Stomach (tissue), 8 donors: ENCODE measurements at regions not wholly inside any gene's neighbourhood (a gene's known extent, or its start where the extent isn't known, plus 50 kb on each side); places are given as distances from the start of the nearest gene placed in this dataset.

Experiments
- DNase-seq, 2 donors: peaks; one replicate each; pipeline versions ENCODE4 v3.0.0 to v3.0.0-alpha.2; 2013 to 2019
- H3K27ac ChIP-seq, 5 donors: fragments of 200-600 bp in 4 of 5; sonication (generic) in 4 of 5; one replicate each; pipeline ENCODE4 v1.5.1; 2013 to 2019; ENCODE audit warnings: mild to moderate bottlenecking in 1 of 5, moderate library complexity in 1 of 5
- H3K27me3 ChIP-seq, 3 donors: fragments of 200-600 bp; sonication (generic); one replicate each; pipeline ENCODE4 v1.5.1; 2017 to 2019; ENCODE audit warnings: mixed run types in 1 of 3
- H3K36me3 ChIP-seq, 4 donors: fragments of 200-600 bp; sonication (generic); 1 replicate in 3 of 4; 2 replicates in 1 of 4; pipeline ENCODE4 v1.5.1; 2016 to 2019
- H3K4me1 ChIP-seq, 4 donors: fragments of 200-600 bp; sonication (generic); one replicate each; pipeline ENCODE4 v1.5.1; 2016 to 2019
- H3K4me3 ChIP-seq, 4 donors: fragments of 200-600 bp; sonication (generic) in 3 of 4; one replicate each; pipeline ENCODE4 v1.5.1; 2016 to 2019; ENCODE audit warnings: mild to moderate bottlenecking in 1 of 4
- H3K9me3 ChIP-seq, 4 donors: fragments of 200-600 bp; sonication (generic); one replicate each; pipeline ENCODE4 v1.5.1; 2016 to 2019
- CTCF ChIP-seq, 7 experiments: fragments of 450-650 bp in 4 of 7; fragments of 200-600 bp in 3 of 7; sonication (generic) in 3 of 7; IDR thresholded peaks; one replicate each; pipeline ENCODE4 v1.5.1; 2016 to 2019; ENCODE audit warnings: antibody characterized with exemption in 7 of 7, control low read depth in 2 of 7, mild to moderate bottlenecking in 1 of 7
- EP300 ChIP-seq: sonication (generic); formaldehyde crosslinking; IDR thresholded peaks from one replicate; pipeline ENCODE4 v1.6.1; 2017; ENCODE audit warnings: antibody characterized with exemption
- POLR2A ChIP-seq, 4 donors: fragments of 450-650 bp; IDR thresholded peaks; one replicate each; pipeline ENCODE4 v1.6.1; 2016; ENCODE audit warnings: antibody characterized with exemption in 4 of 4, control low read depth in 2 of 4, mild to moderate bottlenecking in 1 of 4, moderate library complexity in 1 of 4
- POLR2AphosphoS5 ChIP-seq, 3 donors: sonication (generic); formaldehyde crosslinking; IDR thresholded peaks; one replicate each; pipeline ENCODE4 v1.6.1; 2016; ENCODE audit warnings: antibody characterized with exemption in 3 of 3
- WGBS, 5 donors: extraction: QIAGEN DNeasy Blood & Tissue Kit in 3 of 5; methylation state at CpG; one replicate each; pipeline versions ENCODE4 v1.1.5 to v1.1.7; 2013 to 2018; 5-methylcytosine and 5-hydroxymethylcytosine counted together
- intact Hi-C: fragments of 100-400 bp; cut with DNase I; formaldehyde crosslinking; loops from one replicate; pipeline ENCODE4 v1.15.1; 2023; ENCODE audit warnings: low total_unique reads
- donor health status: healthy with polysubstance abuse.
- donor health status: Bipolar disorder and iron deficiency.
- donor health status: healthy.

GRCh38 chr14:98445718-98446117 lies 826.3 kb downstream of the BCL11B start:
- H3K27ac ChIP-seq, result no peak overlapping the region
- no peak overlapping the region for H3K4me3 ChIP-seq
- 42 to 63% (median 54%) methylated on average over 2 of the region's 2 CpGs for WGBS, 5 donors
- H3K27me3 ChIP-seq, result no peaks in the 10 kb centered on the region
- no peaks in the 10 kb centered on the region for H3K36me3 ChIP-seq
- no peak for DNase-seq
- no peaks in the 10 kb centered on the region for H3K4me1 ChIP-seq
- TF ChIP-seq CTCF (IDR thresholded peaks at IDR 0.05) (no peak), POLR2AphosphoS5 (IDR thresholded peaks at IDR 0.05) (no peak), EP300 (no peak), POLR2A (IDR thresholded peaks at IDR 0.05) (no peak)
- H3K9me3 ChIP-seq, result no peaks in the 10 kb centered on the region
- intact Hi-C loops, result no loop called here

- H3K27ac ChIP-seq, result no peak overlapping the region
- intact Hi-C loops, result no loop called here
- no peak for TF ChIP-seq EP300
- no peak for TF ChIP-seq POLR2A (IDR thresholded peaks at IDR 0.05)
- TF ChIP-seq CTCF (IDR thresholded peaks at IDR 0.05), result no peak
- no peak for TF ChIP-seq POLR2AphosphoS5 (IDR thresholded peaks at IDR 0.05)
Measured at GRCh38 chr14:98446508-98446907, 825.5 kb downstream of the BCL11B start.

GRCh38 chr14:98456231-98456630 lies 815.8 kb downstream of the BCL11B start:
- TF ChIP-seq POLR2A (IDR thresholded peaks at IDR 0.05), result no peak
- no peak for TF ChIP-seq POLR2AphosphoS5 (IDR thresholded peaks at IDR 0.05)
- no peak for TF ChIP-seq CTCF (IDR thresholded peaks at IDR 0.05)
- no peak for TF ChIP-seq EP300
- no peak for DNase-seq
- H3K36me3 ChIP-seq, result no peaks in the 10 kb centered on the region
- no peak overlapping the region for H3K4me3 ChIP-seq
- peaks cover 0 to 4% (median 0%) of the 10 kb centered on the region in 3 donors for H3K27me3 ChIP-seq
- no peaks in the 10 kb centered on the region for H3K4me1 ChIP-seq
- no peak overlapping the region for H3K27ac ChIP-seq
- intact Hi-C loops, result no loop called here
- peaks cover 0 to 5% (median 0%) of the 10 kb centered on the region in 4 donors for H3K9me3 ChIP-seq
- 88 to 92% (median 90%) methylated on average over 6 of the region's 6 CpGs for WGBS, 5 donors

More at GRCh38 chr14:98446508-98446907, 825.5 kb downstream of the BCL11B start:
- no peak for DNase-seq
- Histone ChIP-seq H3K27me3 (no peaks in the 10 kb centered on the region), H3K9me3 (no peaks in the 10 kb centered on the region), H3K36me3 (no peaks in the 10 kb centered on the region), H3K4me3 (no peak overlapping the region), H3K4me1 (no peaks in the 10 kb centered on the region)
- 63 to 75% (median 71%) methylated on average over 2 to 3 of the region's 3 CpGs for WGBS, 5 donors

GRCh38 chr14:98458702-98459101 lies 813.3 kb downstream of the BCL11B start:
- peaks cover 0 to 5% (median 0%) of the 10 kb centered on the region in 4 donors for H3K9me3 ChIP-seq
- H3K36me3 ChIP-seq, result no peaks in the 10 kb centered on the region
- no peak overlapping the region for H3K27ac ChIP-seq
- intact Hi-C loops, result no loop called here
- TF ChIP-seq CTCF (IDR thresholded peaks at IDR 0.05), result no peak
- no peak for TF ChIP-seq POLR2A (IDR thresholded peaks at IDR 0.05)
- no peak for TF ChIP-seq POLR2AphosphoS5 (IDR thresholded peaks at IDR 0.05)
- no peak for TF ChIP-seq EP300
- DNase-seq, result no peak
- no peak overlapping the region for H3K4me3 ChIP-seq
- peaks cover 0 to 4% (median 0%) of the 10 kb centered on the region in 3 donors for H3K27me3 ChIP-seq
- no peaks in the 10 kb centered on the region for H3K4me1 ChIP-seq
